Lung (tissue), 11 donors: ENCODE measurements at regions not wholly inside any gene's neighbourhood (a gene's known extent, or its start where the extent isn't known, plus 50 kb on each side); places are given as distances from the start of the nearest gene placed in this dataset.

Experiments
- ATAC-seq: fragments of 200-7000 bp; cut with Tn5 transposase; one replicate; pipeline ENCODE4 v1.9.1; 2020; ENCODE audit warnings: moderate number of reproducible peaks; ENCODE audit not compliant: insufficient read depth, low FRiP score
- DNase-seq, 3 donors: peaks; one replicate each; pipeline ENCODE4 v3.0.0-alpha.2; 2013 to 2017
- H3K27ac ChIP-seq, 2 donors: one replicate each; pipeline ENCODE4 v1.5.1; 2013; ENCODE audit warnings: mild to moderate bottlenecking in 2 of 2, moderate library complexity in 2 of 2, control low read depth in 1 of 2, inconsistent platforms in 1 of 2, low read depth in 1 of 2, low read length in 1 of 2
- H3K27me3 ChIP-seq, 3 donors: one replicate each; pipeline ENCODE4 v1.5.1; 2013; ENCODE audit warnings: low read length in 2 of 3; ENCODE audit not compliant: control insufficient read depth in 3 of 3, insufficient read depth in 3 of 3
- H3K36me3 ChIP-seq, 4 donors: one replicate each; pipeline ENCODE4 v1.5.1; 2013; ENCODE audit warnings: low read length in 4 of 4, mild to moderate bottlenecking in 1 of 4, moderate library complexity in 1 of 4; ENCODE audit not compliant: control insufficient read depth in 4 of 4, insufficient read depth in 4 of 4
- H3K4me1 ChIP-seq, 5 donors: one replicate each; pipeline ENCODE4 v1.5.1; 2013; ENCODE audit warnings: low read length in 5 of 5, mild to moderate bottlenecking in 2 of 5, moderate library complexity in 1 of 5; ENCODE audit not compliant: control insufficient read depth in 5 of 5, insufficient read depth in 5 of 5
- H3K4me3 ChIP-seq: one replicate; pipeline ENCODE4 v1.5.1; 2013; ENCODE audit warnings: mild to moderate bottlenecking, control low read depth, moderate library complexity
- H3K9ac ChIP-seq, 2 donors: one replicate each; pipeline ENCODE4 v1.5.1; 2013; ENCODE audit warnings: low read length in 2 of 2, control low read depth in 1 of 2; ENCODE audit not compliant: insufficient read depth in 1 of 2
- H3K9me3 ChIP-seq, 4 donors: one replicate each; pipeline ENCODE4 v1.5.1; 2013; ENCODE audit warnings: low read length in 3 of 4, mild to moderate bottlenecking in 1 of 4, moderate library complexity in 1 of 4; ENCODE audit not compliant: control insufficient read depth in 4 of 4, insufficient read depth in 3 of 4
- CTCF ChIP-seq: IDR thresholded peaks from 2 replicates; pipeline ENCODE4 v1.5.1; 2012; ENCODE audit warnings: mild to moderate bottlenecking; ENCODE audit errors: control extremely low read depth, extremely low read depth
- WGBS, 2 donors: extraction: QIAGEN DNeasy Blood & Tissue Kit; methylation state at CpG; one replicate each; pipeline ENCODE4 v1.1.7; 2013; 5-methylcytosine and 5-hydroxymethylcytosine counted together
- donor health status: control.
- donor health status: control.
- donor health status: Bipolar disorder and iron deficiency.
- donor health status: healthy.
- donor health status: DM: yes; HTN: yes; CAD: no.

DNA sequence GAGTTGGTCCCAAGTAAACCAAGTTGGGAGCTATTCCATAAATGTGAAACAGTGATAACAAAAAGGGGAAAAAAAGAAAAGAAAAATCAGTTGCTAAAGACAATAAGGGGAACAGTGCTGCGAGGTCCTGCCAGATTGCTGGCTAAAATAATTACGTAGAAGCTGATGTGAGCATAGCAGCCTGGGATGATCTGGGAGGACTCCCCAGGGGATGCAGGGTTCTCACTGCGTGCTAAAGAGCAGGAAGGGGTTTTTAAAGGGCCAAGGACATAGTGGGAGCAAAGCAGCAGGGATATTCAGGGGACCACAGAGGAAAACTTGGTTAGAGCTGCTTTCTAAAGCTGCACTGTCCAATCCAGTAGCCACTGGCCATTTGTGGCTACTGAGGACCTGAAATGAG, 133.0 kb upstream of the UMPS start:
- H3K27ac ChIP-seq, result no peak overlapping the region
- no peak for TF ChIP-seq CTCF
- no peaks in the 10 kb centered on the region for H3K36me3 ChIP-seq
- DNase-seq (peak in 1 of 3 donors; percentile 20), ATAC-seq (no peak)
- H3K4me1 ChIP-seq, result peaks cover 0 to 33% (median 0%) of the 10 kb centered on the region in 5 donors
- H3K27me3 ChIP-seq, result no peaks in the 10 kb centered on the region
- no peaks in the 10 kb centered on the region for H3K9me3 ChIP-seq
- no peak overlapping the region for H3K4me3 ChIP-seq
- H3K9ac ChIP-seq, result no peak overlapping the region
- WGBS, 2 donors, result 78 to 82% methylated on average over 3 of the region's 3 CpGs

GRCh38 chr3:124597979-124598378, 132.3 kb upstream of the UMPS start:
- peak overlapping the region in 1 of 2 donors; percentile 27 for H3K27ac ChIP-seq
- no peaks in the 10 kb centered on the region for H3K36me3 ChIP-seq
- no peaks in the 10 kb centered on the region for H3K27me3 ChIP-seq
- H3K9me3 ChIP-seq, result no peaks in the 10 kb centered on the region
- TF ChIP-seq CTCF, result no peak
- H3K9ac ChIP-seq, result no peak overlapping the region
- WGBS, 2 donors, result 80 to 86% methylated on average over 3 of the region's 3 CpGs
- peaks cover 0 to 35% (median 0%) of the 10 kb centered on the region in 5 donors for H3K4me1 ChIP-seq
- no peak overlapping the region for H3K4me3 ChIP-seq
- DNase-seq (no peak), ATAC-seq (no peak)

DNA sequence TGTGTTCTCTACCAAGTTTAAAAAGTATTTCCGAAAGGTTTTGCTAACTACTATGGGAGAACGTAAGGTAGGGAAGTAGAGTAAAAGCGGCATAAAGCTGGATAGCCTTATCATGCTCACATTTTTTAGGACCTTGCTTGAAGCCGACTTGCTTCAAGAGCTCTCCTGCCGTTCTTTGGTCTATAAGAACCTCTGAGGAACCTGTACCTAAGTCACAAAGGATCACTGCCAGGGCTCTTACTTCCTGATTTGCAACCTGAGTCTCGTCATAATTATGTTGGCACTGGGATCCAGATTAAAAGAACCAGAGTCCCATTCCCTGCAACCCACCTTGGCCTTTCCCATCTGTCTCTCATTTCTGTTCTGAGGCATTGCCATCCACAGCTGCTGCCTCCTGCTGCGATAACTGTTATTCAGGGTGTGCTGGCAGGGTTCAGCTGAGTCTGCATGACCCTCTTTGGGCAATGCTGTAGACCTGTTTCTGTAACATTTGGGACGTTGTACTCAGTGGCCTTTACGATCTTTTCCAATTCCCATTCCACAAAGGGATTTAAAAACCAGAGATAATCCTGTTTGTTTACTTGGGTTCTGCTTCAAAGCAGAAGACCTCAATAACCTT, 131.0 kb upstream of the UMPS start:
- Histone ChIP-seq H3K4me3 (no peak overlapping the region), H3K4me1 (peaks cover 0 to 38% (median 0%) of the 10 kb centered on the region in 5 donors), H3K36me3 (no peaks in the 10 kb centered on the region), H3K9ac (no peak overlapping the region), H3K9me3 (no peaks in the 10 kb centered on the region), H3K27ac (peak overlapping the region; percentile 13 to 76), H3K27me3 (no peaks in the 10 kb centered on the region)
- 76 to 89% methylated on average over 9 of the region's 9 CpGs for WGBS, 2 donors
- no peak for TF ChIP-seq CTCF
- ATAC-seq (no peak), DNase-seq (no peak)
